Uterus (tissue), 2 donors: ENCODE measurements at regions not wholly inside any gene's neighbourhood (a gene's known extent, or its start where the extent isn't known, plus 50 kb on each side); places are given as distances from the start of the nearest gene placed in this dataset.

Source experiments
- POLR2A ChIP-seq, 2 donors: fragments of 450-650 bp; IDR thresholded peaks; one replicate each; pipeline ENCODE4 v1.6.1; 2016; ENCODE audit warnings: antibody characterized with exemption in 2 of 2, mild to moderate bottlenecking in 1 of 2, moderate library complexity in 1 of 2
- TF ChIP-seq, protein P1 (sequence below), 4 experiments: fragments of 200-600 bp in 2 of 4; fragments of 450-650 bp in 2 of 4; sonication (generic) in 2 of 4; IDR thresholded peaks; one replicate each; pipeline ENCODE4 v1.5.1; 2016 to 2019; ENCODE audit warnings: antibody characterized with exemption in 4 of 4, mild to moderate bottlenecking in 2 of 4, moderate library complexity in 1 of 4

DNA sequence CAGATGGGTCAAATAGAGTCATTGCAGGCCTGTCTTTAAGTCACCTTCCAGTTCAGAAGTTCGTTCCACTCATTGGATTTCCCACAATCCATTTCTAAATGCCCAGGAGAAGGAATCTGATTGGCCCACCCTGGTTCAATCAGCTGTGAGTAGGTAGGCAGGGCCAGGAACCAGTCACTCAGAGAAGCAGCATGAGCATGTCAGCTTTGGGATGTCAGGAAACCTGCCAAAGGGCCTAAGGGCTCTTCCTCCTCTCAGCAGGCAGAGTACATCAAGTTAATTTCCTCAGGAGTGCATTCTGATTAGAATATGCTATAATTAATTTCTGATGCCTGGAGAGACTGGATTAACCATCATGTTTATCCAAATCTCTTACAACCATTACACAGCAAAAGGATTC, 412.9 kb upstream of the CCNH start:
- TF ChIP-seq, protein P1, sequence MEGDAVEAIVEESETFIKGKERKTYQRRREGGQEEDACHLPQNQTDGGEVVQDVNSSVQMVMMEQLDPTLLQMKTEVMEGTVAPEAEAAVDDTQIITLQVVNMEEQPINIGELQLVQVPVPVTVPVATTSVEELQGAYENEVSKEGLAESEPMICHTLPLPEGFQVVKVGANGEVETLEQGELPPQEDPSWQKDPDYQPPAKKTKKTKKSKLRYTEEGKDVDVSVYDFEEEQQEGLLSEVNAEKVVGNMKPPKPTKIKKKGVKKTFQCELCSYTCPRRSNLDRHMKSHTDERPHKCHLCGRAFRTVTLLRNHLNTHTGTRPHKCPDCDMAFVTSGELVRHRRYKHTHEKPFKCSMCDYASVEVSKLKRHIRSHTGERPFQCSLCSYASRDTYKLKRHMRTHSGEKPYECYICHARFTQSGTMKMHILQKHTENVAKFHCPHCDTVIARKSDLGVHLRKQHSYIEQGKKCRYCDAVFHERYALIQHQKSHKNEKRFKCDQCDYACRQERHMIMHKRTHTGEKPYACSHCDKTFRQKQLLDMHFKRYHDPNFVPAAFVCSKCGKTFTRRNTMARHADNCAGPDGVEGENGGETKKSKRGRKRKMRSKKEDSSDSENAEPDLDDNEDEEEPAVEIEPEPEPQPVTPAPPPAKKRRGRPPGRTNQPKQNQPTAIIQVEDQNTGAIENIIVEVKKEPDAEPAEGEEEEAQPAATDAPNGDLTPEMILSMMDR (IDR thresholded peaks at IDR 0.05) = no peak
- no peak for TF ChIP-seq POLR2A (IDR thresholded peaks at IDR 0.05)
